HG02870 (cell line): ENCODE measurements at regions not wholly inside any gene's neighbourhood (a gene's known extent, or its start where the extent isn't known, plus 50 kb on each side); places are given as distances from the start of the nearest gene placed in this dataset.
"Not testable (repeated sequence)": the region's sequence is repeated elsewhere in the genome, so short reads cannot be mapped to it uniquely, and the experiment has no call there.

ENCODE experiments used
- ATAC-seq: cut with Tn5 transposase; IDR thresholded peaks from one replicate; pipeline ENCODE4 v1.9.1; 2021; ENCODE audit warnings: mild to moderate bottlenecking, moderate library complexity; ENCODE audit not compliant: unreplicated experiment

GRCh38 chr12:105522166-105522825 lies 191.8 kb downstream of the C12orf75 start:
- ATAC-seq, result no peak

- ATAC-seq, result no peak
Observed at GRCh38 chr12:105523164-105524057, 192.9 kb downstream of the C12orf75 start.

DNA sequence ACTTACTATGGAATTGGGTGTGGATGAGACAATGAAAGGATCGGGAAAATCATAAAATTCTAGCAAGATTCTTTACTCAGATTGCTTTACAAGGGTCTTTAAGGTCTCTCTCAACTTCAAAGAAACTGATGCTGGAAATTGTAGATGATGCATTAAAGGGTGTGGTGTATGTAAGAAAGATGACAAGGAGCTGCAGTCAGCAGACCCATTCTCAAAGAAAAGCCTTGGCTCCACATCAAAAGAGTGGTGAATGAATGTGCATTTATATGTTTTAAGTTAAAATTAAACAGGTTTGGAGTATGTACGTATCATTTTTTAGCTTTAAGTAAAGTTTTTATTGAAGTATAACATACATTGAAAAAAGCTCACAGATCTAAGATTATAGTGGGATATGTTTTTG lies 194.5 kb downstream of the C12orf75 start:
- no peak for ATAC-seq

DNA sequence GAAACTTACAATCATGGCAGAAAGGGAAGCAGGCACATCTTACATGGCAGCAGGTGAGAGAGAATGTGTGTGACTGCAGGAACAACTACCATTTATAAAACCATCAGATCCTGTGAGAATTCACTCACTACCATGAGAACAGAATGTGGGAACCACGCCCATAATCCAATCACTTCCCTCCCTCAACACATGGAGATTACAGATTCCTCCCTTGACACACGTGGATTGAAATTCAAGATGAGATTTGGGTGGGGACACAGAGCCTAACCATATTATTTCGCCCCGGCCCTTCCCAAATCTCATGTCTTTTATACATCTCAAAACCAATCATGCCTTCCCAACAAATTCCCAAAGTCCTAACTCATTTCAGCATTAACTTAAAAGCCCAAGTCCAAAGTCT lies 203.6 kb downstream of the C12orf75 start:
- ATAC-seq, result no peak

GRCh38 chr12:105535033-105535432 lies 204.5 kb downstream of the C12orf75 start:
- ATAC-seq, result not testable (repeated sequence)

GRCh38 chr12:105538880-105539279 lies 208.4 kb downstream of the C12orf75 start:
- ATAC-seq, result no peak

- no peak for ATAC-seq
Observed at GRCh38 chr12:105539735-105540134, 209.2 kb downstream of the C12orf75 start.

- ATAC-seq, result no peak
Observed at GRCh38 chr12:105547786-105548185, 217.3 kb downstream of the C12orf75 start.

GRCh38 chr12:105548626-105549025 lies 218.1 kb downstream of the C12orf75 start:
- ATAC-seq, result no peak

DNA sequence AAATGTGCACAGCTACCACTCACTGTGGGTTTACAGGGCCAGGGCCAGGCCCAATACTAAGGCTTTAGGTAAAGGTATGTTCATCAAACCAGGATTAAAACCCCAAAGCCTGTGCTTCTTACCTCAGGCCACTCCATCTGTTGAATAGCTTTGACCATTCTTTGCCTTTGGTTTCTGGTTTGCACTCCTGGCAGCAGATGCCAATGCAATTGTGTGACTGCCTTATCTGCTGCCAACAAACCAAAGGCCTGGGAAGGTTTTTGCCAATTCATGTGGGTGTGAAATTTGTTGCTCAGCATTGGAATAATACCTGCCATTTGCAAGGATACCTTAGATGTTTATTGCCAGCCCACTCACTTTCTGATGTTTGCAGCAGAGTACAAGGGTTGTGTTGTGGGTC lies 221.6 kb downstream of the C12orf75 start:
- no peak for ATAC-seq

DNA sequence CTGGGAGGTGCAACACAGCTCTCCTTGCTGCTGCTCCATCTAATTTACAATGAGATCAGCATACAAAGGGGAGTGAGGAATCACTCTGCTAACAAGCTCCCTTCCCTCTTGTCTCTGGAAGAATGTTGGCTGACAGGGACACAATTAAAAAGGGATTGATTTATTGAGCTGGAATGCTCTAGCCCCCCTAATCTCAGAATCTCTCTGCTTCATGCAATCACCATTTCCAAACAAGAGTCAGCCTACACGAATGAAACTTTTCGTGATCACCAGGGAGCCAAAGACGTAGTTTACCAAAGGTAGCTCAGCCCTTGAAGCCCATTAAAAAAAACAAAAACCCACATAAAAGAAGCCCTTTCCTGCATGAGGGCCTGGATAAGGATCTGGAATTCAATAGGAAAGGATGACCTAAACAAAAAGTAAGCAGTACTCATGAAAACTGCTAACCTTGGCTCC lies 223.8 kb downstream of the C12orf75 start:
- no peak for ATAC-seq

DNA sequence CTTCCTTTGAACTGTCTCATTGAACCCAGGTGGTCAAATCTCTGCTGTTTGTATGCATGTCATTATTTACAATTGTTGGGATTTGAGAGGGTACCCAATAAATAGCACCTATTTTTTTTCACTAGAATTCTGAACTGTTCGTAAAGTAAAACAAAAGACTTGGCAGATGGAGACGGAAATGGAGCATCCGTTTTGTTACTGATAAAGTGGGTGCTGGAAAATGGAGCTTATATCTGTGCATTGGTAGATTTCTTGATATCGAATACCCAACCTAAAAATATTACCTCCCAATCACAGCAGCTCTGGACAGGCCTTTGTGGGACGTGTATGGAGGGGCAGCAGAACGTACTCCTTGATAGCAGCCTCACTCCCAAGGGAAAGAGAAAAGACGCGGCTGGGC lies 224.4 kb downstream of the C12orf75 start:
- no peak for ATAC-seq

- no peak for ATAC-seq
Observed at GRCh38 chr12:105555556-105556295, 225.2 kb downstream of the C12orf75 start.

- no peak for ATAC-seq
Observed at GRCh38 chr12:105559310-105559709, 228.8 kb downstream of the C12orf75 start.

GRCh38 chr12:105561546-105562198 lies 231.2 kb downstream of the C12orf75 start:
- no peak for ATAC-seq

GRCh38 chr12:105562199-105562971 lies 231.9 kb downstream of the C12orf75 start:
- no peak for ATAC-seq

DNA sequence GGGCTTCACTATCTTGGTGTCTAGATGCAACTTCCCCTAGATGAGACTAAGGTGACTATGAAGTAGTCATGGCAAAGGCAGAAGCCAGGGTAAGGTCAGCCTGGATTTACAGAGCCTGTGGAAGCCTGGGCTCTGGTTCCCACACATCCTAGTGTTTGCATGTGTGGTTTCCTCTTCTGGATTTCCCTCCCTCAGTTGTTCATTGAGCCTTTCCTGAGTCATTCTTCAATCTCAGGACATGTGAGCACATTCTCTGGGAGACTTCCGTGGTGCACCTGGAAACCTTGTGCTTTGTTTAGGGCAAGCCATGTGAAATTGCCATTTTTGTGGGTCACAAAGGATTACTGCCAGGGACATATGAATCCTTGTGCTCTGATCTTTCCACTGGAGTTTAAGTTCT lies 236.6 kb downstream of the C12orf75 start:
- ATAC-seq, result no peak

- ATAC-seq, result no peak
Observed at GRCh38 chr12:105569886-105570285, 239.4 kb downstream of the C12orf75 start.

DNA sequence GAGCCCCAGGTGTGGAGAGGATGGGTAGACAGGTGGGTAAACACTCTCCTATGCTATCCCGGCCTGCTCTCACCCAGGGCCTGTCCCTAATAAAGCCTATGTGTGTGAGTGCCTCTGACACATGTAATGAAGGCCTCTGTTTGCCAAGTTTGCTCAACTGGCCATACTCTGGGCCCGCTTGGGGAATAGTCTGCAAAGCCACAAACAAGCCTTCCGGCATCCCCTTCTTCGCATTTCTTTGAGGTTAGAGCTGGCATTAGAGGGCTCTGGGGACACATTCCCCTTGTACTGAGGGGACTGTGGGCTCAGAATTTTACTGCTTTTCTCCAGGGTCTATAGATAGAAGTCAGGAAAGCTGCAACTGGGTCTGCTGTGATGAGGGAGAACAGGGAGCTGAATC lies 240.5 kb downstream of the C12orf75 start:
- no peak for ATAC-seq

DNA sequence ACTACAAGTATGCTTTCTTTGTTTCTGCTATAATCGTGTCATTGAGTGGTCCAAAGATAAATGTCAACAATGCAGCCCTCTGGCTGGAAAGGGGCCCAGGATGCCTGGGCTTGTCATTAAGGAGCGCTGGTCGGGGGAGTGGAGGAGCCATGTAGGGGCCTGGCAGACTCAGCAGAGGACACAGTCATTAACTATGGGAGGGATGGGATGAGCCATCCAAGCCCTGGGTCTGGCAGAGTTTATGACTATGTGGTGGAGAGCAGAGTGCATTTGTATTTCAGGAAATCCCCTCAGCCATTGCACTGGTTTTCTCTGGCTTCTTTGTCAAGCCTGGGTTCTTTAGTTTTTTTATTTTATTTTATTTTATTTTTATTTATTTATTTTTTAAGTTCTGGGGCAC lies 243.1 kb downstream of the C12orf75 start:
- ATAC-seq, result no peak
